K562 (cell line): ENCODE measurements at regions not wholly inside any gene's neighbourhood (a gene's known extent, or its start where the extent isn't known, plus 50 kb on each side); places are given as distances from the start of the nearest gene placed in this dataset.

ENCODE experiments used
- ATF1 ChIP-seq, 2 experiments: fragments of 450-650 bp in 1 of 2; IDR thresholded peaks; 2 replicates each; pipeline ENCODE4 v1.6.1; 2016; ENCODE audit warnings: missing compliant biosample characterization in 1 of 2, missing genetic modification characterization in 1 of 2
- BCOR ChIP-seq: fragments of 450-650 bp; IDR thresholded peaks from 2 replicates; pipeline ENCODE4 v1.6.1; 2016
- CBX1 ChIP-seq: sonication (generic); IDR thresholded peaks from 2 replicates; pipeline ENCODE4 v1.6.1; 2016; ENCODE audit warnings: antibody characterized with exemption, low read depth, mild to moderate bottlenecking
- ELF4 ChIP-seq: fragments of 450-650 bp; formaldehyde crosslinking; IDR thresholded peaks from 2 replicates; pipeline ENCODE4 v1.4.0; 2022; ENCODE audit warnings: missing genetic modification characterization
- FOS ChIP-seq: IDR thresholded peaks from 3 replicates; pipeline ENCODE4 v1.6.1; 2011; ENCODE audit not compliant: insufficient read length; ENCODE audit errors: extremely low read depth
- GATA2 ChIP-seq: sonication (generic); formaldehyde crosslinking; IDR thresholded peaks from 2 replicates; pipeline ENCODE4 v1.4.0; 2020; ENCODE audit warnings: mild to moderate bottlenecking, missing genetic modification reagents
- HDAC3 ChIP-seq: fragments of 450-650 bp; IDR thresholded peaks from 2 replicates; pipeline ENCODE4 v1.6.1; 2018; ENCODE audit warnings: borderline replicate concordance, mild to moderate bottlenecking, moderate library complexity; ENCODE audit not compliant: partially characterized antibody
- HMGN3 ChIP-seq: IDR thresholded peaks from 2 replicates; pipeline ENCODE4 v1.6.1; 2011; ENCODE audit warnings: borderline replicate concordance, low read depth, mild to moderate bottlenecking, mixed read lengths, low read length; ENCODE audit not compliant: insufficient read length; ENCODE audit errors: extremely low read depth
- JUN ChIP-seq, 2 experiments: sonication (generic) in 1 of 2; formaldehyde crosslinking in 1 of 2; IDR thresholded peaks; 2 replicates each; pipeline versions ENCODE4 v1.6.1 to v1.8.0; 2012 to 2022; ENCODE audit warnings: borderline replicate concordance in 2 of 2, mild to moderate bottlenecking in 2 of 2, improper control_type of control experiment in 1 of 2, low read depth in 1 of 2, low read length in 1 of 2, missing genetic modification reagents in 1 of 2
- PML ChIP-seq: IDR thresholded peaks from 2 replicates; pipeline ENCODE4 v1.6.1; 2012; ENCODE audit warnings: low read length, inconsistent platforms
- POLR2AphosphoS5 ChIP-seq: IDR thresholded peaks from 2 replicates; pipeline ENCODE4 v1.6.1; 2011; ENCODE audit warnings: mild to moderate bottlenecking, low read depth, low read length, moderate library complexity; ENCODE audit not compliant: control insufficient read depth, insufficient read depth
- SMAD3 ChIP-seq: fragments of 450-650 bp; formaldehyde crosslinking; conservative IDR thresholded peaks from 2 replicates; pipeline ENCODE4 v1.4.0; 2020; ENCODE audit warnings: mild to moderate bottlenecking
- TBL1XR1 ChIP-seq, 2 experiments: IDR thresholded peaks; 2 replicates each; pipeline ENCODE4 v1.6.1; 2012; ENCODE audit warnings: improper control_type of control experiment in 2 of 2, low read length in 2 of 2, mild to moderate bottlenecking in 1 of 2
- ZNF239 ChIP-seq: fragments of 250-450 bp; sonication (Bioruptor Pico); IDR thresholded peaks from 2 replicates; pipeline ENCODE4 v1.4.0; 2020; ENCODE audit warnings: mild to moderate bottlenecking
- ZNF445 ChIP-seq: fragments of 250-450 bp; sonication (Bioruptor Pico); IDR thresholded peaks from 2 replicates; pipeline ENCODE4 v1.4.0; 2020; ENCODE audit warnings: low read depth, mild to moderate bottlenecking, moderate library complexity
- TF ChIP-seq, protein P1 (sequence below): fragments of 450-650 bp; IDR thresholded peaks from 2 replicates; pipeline ENCODE4 v1.6.1; 2016; ENCODE audit warnings: mild to moderate bottlenecking
- TF ChIP-seq, protein P2 (sequence below): fragments of 450-650 bp; IDR thresholded peaks from 2 replicates; pipeline ENCODE4 v1.6.1; 2017; ENCODE audit warnings: antibody characterized with exemption, mild to moderate bottlenecking
- TF ChIP-seq, protein P3 (sequence below): fragments of 450-650 bp; IDR thresholded peaks from 2 replicates; pipeline ENCODE4 v1.6.1; 2016; ENCODE audit warnings: low read depth, mild to moderate bottlenecking, moderate library complexity

GRCh38 chr1:181151378-181152326, 63.2 kb downstream of the IER5 start (continued):
- TF ChIP-seq JUN (IDR thresholded peaks at IDR 0.05; ENCODE audit: borderline replicate concordance, low read depth, low read length) (peak; percentile 72), JUN (CRISPR knock-in tag; IDR thresholded peaks at IDR 0.05; ENCODE audit: borderline replicate concordance) (no peak; the same call in 1 of the 2 replicates), BCOR (peak; percentile 55; the same call in 1 of the 2 replicates), POLR2AphosphoS5 (no peak), GATA2 (no peak), ATF1 (CRISPR knock-in tag; IDR thresholded peaks at IDR 0.05) (no peak), ATF1 (tag; IDR thresholded peaks at IDR 0.05) (0 out of 2 replicates have a peak, but pooled peaks have one; percentile 6), ELF4 (CRISPR knock-in tag) (0 out of 2 replicates have a peak, but pooled peaks have one; percentile 31), TBL1XR1 (IDR thresholded peaks at IDR 0.05; ENCODE audit: low read length in 2 of 2) (peak in 1 of 2 experiments; percentile 59; a peak in 1 of 4 replicates), CBX1 (no peak), SMAD3 (CRISPR knock-in tag) (0 out of 2 replicates have a peak, but pooled peaks have one; percentile 45), FOS (peak; percentile 26), HMGN3 (no peak), HDAC3 (peak; percentile 32), ZNF239 (no peak), ZNF445 (no peak), PML (peak; percentile 54; the same call in 1 of the 2 replicates)
- TF ChIP-seq, protein P1, sequence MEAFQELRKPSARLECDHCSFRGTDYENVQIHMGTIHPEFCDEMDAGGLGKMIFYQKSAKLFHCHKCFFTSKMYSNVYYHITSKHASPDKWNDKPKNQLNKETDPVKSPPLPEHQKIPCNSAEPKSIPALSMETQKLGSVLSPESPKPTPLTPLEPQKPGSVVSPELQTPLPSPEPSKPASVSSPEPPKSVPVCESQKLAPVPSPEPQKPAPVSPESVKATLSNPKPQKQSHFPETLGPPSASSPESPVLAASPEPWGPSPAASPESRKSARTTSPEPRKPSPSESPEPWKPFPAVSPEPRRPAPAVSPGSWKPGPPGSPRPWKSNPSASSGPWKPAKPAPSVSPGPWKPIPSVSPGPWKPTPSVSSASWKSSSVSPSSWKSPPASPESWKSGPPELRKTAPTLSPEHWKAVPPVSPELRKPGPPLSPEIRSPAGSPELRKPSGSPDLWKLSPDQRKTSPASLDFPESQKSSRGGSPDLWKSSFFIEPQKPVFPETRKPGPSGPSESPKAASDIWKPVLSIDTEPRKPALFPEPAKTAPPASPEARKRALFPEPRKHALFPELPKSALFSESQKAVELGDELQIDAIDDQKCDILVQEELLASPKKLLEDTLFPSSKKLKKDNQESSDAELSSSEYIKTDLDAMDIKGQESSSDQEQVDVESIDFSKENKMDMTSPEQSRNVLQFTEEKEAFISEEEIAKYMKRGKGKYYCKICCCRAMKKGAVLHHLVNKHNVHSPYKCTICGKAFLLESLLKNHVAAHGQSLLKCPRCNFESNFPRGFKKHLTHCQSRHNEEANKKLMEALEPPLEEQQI, result 0 out of 2 replicates have a peak, but pooled peaks have one; percentile 17
- TF ChIP-seq, protein P2, sequence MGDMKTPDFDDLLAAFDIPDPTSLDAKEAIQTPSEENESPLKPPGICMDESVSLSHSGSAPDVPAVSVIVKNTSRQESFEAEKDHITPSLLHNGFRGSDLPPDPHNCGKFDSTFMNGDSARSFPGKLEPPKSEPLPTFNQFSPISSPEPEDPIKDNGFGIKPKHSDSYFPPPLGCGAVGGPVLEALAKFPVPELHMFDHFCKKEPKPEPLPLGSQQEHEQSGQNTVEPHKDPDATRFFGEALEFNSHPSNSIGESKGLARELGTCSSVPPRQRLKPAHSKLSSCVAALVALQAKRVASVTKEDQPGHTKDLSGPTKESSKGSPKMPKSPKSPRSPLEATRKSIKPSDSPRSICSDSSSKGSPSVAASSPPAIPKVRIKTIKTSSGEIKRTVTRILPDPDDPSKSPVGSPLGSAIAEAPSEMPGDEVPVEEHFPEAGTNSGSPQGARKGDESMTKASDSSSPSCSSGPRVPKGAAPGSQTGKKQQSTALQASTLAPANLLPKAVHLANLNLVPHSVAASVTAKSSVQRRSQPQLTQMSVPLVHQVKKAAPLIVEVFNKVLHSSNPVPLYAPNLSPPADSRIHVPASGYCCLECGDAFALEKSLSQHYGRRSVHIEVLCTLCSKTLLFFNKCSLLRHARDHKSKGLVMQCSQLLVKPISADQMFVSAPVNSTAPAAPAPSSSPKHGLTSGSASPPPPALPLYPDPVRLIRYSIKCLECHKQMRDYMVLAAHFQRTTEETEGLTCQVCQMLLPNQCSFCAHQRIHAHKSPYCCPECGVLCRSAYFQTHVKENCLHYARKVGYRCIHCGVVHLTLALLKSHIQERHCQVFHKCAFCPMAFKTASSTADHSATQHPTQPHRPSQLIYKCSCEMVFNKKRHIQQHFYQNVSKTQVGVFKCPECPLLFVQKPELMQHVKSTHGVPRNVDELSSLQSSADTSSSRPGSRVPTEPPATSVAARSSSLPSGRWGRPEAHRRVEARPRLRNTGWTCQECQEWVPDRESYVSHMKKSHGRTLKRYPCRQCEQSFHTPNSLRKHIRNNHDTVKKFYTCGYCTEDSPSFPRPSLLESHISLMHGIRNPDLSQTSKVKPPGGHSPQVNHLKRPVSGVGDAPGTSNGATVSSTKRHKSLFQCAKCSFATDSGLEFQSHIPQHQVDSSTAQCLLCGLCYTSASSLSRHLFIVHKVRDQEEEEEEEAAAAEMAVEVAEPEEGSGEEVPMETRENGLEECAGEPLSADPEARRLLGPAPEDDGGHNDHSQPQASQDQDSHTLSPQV, result no peak
- TF ChIP-seq, protein P3, sequence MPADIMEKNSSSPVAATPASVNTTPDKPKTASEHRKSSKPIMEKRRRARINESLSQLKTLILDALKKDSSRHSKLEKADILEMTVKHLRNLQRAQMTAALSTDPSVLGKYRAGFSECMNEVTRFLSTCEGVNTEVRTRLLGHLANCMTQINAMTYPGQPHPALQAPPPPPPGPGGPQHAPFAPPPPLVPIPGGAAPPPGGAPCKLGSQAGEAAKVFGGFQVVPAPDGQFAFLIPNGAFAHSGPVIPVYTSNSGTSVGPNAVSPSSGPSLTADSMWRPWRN, result peak; percentile 98
